ENCODE measurements at regions not wholly inside any gene's neighbourhood (a gene's known extent, or its start where the extent isn't known, plus 50 kb on each side); places are given as distances from the start of the nearest gene placed in this dataset.

DNA sequence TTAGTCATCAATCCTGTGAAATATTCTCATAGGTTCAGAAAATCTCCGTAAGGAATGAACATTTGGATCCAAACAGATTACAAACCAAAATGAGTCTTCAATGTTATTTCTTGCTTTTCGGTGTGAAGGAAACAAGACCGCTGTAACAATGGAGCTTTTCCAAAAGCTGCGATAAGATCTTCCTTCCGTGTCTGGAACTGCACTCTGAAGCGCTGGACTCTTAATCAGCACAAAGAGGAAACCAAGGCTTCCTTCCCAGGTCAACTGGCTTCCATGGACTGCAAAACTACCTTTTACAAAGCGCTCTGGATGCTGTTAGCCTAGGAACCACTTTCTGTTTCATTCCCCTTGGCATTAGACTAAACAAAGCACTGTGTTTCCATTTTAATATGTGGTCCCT lies 137.9 kb upstream of the BASP1 start:
- intact Hi-C loops (cut with micrococcal nuclease): loop anchor here (1.0 kb wide), 10 partner anchors 27 to 145 kb away; no protein-coding TSS in a partner anchor
- TF ChIP-seq POLR2A (IDR thresholded peaks at IDR 0.05; ENCODE audit: low read depth, low read length): peak; percentile 48
- TF ChIP-seq POLR2AphosphoS5 (IDR thresholded peaks at IDR 0.05; ENCODE audit: insufficient read depth, low read depth, low read length): peak; percentile 97
- TF ChIP-seq FOS (IDR thresholded peaks at IDR 0.05; ENCODE audit: borderline replicate concordance, insufficient read depth, low read length): peak; percentile 83
- TF ChIP-seq CTCF (IDR thresholded peaks at IDR 0.05; ENCODE audit: extremely low read depth in 1 of 2, insufficient read depth in 1 of 2, low read depth in 1 of 2, low read length in 2 of 2): no peak
- peak; percentile 75 for TF ChIP-seq JUN (IDR thresholded peaks at IDR 0.05; ENCODE audit: borderline replicate concordance, insufficient read depth, insufficient read length, low read depth)
- TF ChIP-seq GATA2 (IDR thresholded peaks at IDR 0.05; ENCODE audit: insufficient read depth, insufficient read length, low read depth, low read length): peak; percentile 100
- no peak for TF ChIP-seq MYC (IDR thresholded peaks at IDR 0.05; ENCODE audit: low read depth, low read length)
- CTCF ChIA-PET: interaction anchor here (0.9 to 3.7 kb wide), 11 partner anchors 13 to 224 kb away, joined by 3 to 44 read pairs (median 5); partner anchors contain the start of gene MYO10
- H3K4me2 ChIP-seq (ENCODE audit: insufficient read depth, low read length): peak overlapping the region; percentile 88
- no peaks in the 10 kb centered on the region for H3K27me3 ChIP-seq (ENCODE audit: control insufficient read depth in 2 of 2, insufficient read depth in 2 of 2, low read length in 2 of 2)
- H3K36me3 ChIP-seq (ENCODE audit: control insufficient read depth in 2 of 2, extremely low read depth in 1 of 2, insufficient read depth in 2 of 2, low read length in 2 of 2): no peaks in the 10 kb centered on the region
- FAIRE-seq: peak; percentile 99
- no peak overlapping the region for H2AFZ ChIP-seq (ENCODE audit: low read depth, low read length)
- no peaks in the 10 kb centered on the region for H3K9me3 ChIP-seq (replicated peaks; ENCODE audit: control insufficient read depth, insufficient read depth, low read length)
- no peaks in the 10 kb centered on the region for H3K9me1 ChIP-seq (replicated peaks; ENCODE audit: control insufficient read depth, extremely low read depth, insufficient read depth, low read length)
- H3K4me3 ChIP-seq (replicated peaks in 1 of 3; ENCODE audit: insufficient read depth in 1 of 3, low read depth in 1 of 3, low read length in 3 of 3): peak overlapping the region in 1 of 3 experiments; percentile 28
- peak overlapping the region; percentile 61 for H3K9ac ChIP-seq (replicated peaks; ENCODE audit: extremely low read depth, insufficient read depth, low read length)
- H4K20me1 ChIP-seq (replicated peaks; ENCODE audit: control insufficient read depth, extremely low read depth, insufficient read depth, low read length): no peaks in the 10 kb centered on the region
- POLR2A ChIA-PET: no interaction called here
- dilution Hi-C loops (cut with MboI; ENCODE audit: extremely low pct_ligation_motif_present, low sequenced_read_pairs): no loop called here
- BruUV-seq (replicated peaks): no TSS peak
- DNase-seq (ENCODE audit: low read depth, low spot score): peak; percentile 99
- H3K4me1 ChIP-seq (ENCODE audit: control insufficient read depth, extremely low read depth, insufficient read depth, low read length): peaks cover 51% of the 10 kb centered on the region
- no peaks in the 10 kb centered on the region for H3K79me2 ChIP-seq (ENCODE audit: control insufficient read depth, insufficient read depth, low read length)
- peak overlapping the region; percentile 80 for H3K27ac ChIP-seq (ENCODE audit: insufficient read depth, low read depth, low read length)

Measured in endothelial cell of umbilical vein (primary cell).